ENCODE measurements at regions not wholly inside any gene's neighbourhood (a gene's known extent, or its start where the extent isn't known, plus 50 kb on each side); places are given as distances from the start of the nearest gene placed in this dataset.

DNA sequence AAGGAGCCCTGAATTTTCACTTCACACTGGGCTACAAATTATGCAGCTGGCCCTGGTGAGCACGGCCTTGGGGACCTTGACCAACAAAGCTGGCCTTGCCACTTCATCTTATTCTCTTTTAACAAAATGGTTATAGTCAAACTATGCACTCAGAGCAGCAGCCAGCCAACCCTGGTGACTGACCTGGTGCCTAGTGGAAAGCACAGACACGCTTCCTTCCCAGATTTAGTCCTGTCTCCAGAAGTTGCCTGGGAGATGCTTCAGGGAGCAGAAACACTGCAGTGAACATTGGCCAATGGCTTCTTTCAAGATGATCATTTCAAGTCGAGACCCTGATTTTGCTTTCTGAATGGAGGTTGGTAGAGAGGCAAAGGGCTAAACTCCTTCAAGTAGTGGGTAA is 249.3 kb downstream of the SIPA1L2 start:
- TF ChIP-seq POLR2AphosphoS5 (IDR thresholded peaks at IDR 0.05; ENCODE audit: low read depth, low read length): no peak
- TF ChIP-seq POLR2A (IDR thresholded peaks at IDR 0.05; ENCODE audit: low read depth, low read length): no peak
